Fibroblast of lung (primary cell): ENCODE measurements at regions not wholly inside any gene's neighbourhood (a gene's known extent, or its start where the extent isn't known, plus 50 kb on each side); places are given as distances from the start of the nearest gene placed in this dataset.

ENCODE experiments used
- CTCF ChIP-seq, 2 donors: IDR thresholded peaks in 1 of 2; conservative IDR thresholded peaks in 1 of 2; 1 replicate in 1 of 2; 2 replicates in 1 of 2; pipeline ENCODE4 v1.5.1; 2011 to 2012; ENCODE audit warnings: low read length in 2 of 2, control low read depth in 1 of 2, inconsistent platforms in 1 of 2, low read depth in 1 of 2, mild to moderate bottlenecking in 1 of 2
- EZH2 ChIP-seq: IDR thresholded peaks from 2 replicates; pipeline ENCODE4 v1.5.1; 2012; ENCODE audit warnings: low read length, control low read depth, mild to moderate bottlenecking; ENCODE audit errors: missing control alignments

DNA sequence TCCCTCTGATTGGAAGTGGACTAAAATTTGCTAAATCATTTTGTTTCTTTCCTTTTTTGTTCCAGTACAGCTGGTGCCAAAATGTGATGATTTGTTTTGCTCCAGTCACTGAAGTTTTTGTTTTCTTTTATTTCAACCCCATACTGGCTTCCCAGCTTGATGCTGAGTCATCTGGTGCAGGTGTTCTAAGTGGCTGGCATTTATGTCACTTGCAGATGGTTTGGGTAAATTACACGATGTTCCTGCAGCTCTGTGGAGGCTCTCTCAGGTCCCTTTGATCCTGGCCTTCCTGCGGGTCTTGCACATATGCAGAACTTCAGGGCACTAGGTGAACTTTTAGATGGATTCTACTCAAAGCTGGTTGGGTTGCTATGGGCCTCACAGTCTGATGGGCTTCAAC, 577.7 kb downstream of the HAO1 start:
- TF ChIP-seq CTCF (conservative IDR thresholded peaks at IDR 0.05 in 1 of 2, IDR thresholded peaks at IDR 0.05 in 1 of 2; ENCODE audit: low read depth in 1 of 2, low read length in 2 of 2), result no peak
- no peak for TF ChIP-seq EZH2
